Panc1 (cell line): ENCODE measurements at regions not wholly inside any gene's neighbourhood (a gene's known extent, or its start where the extent isn't known, plus 50 kb on each side); places are given as distances from the start of the nearest gene placed in this dataset.
"Not testable (repeated sequence)": the region's sequence is repeated elsewhere in the genome, so short reads cannot be mapped to it uniquely, and the experiment has no call there.

Experiments used
- ATAC-seq: fragments of 200-7000 bp; cut with Tn5 transposase; 2 replicates; pipeline ENCODE4 v1.9.1; 2020; ENCODE audit warnings: mild to moderate bottlenecking, moderate library complexity
- BruUV-seq: library from RNA; stranded (reverse); fragments of 400-500 nt; replicated peaks from 2 replicates; lab custom pipeline; 2021; lab: Mats Ljungman, UMichigan
- CTCF ChIA-PET: fragments of 300-600 bp; sonication (Branson Sonifier 250); formaldehyde crosslinking; loops from one replicate; lab custom pipeline; 2022; ENCODE audit warnings: antibody characterized with exemption; lab: Charles Lee
- POLR2A ChIA-PET: fragments of 300-600 bp; sonication (Branson Sonifier 250); formaldehyde crosslinking; loops from one replicate; lab custom pipeline; 2022; ENCODE audit warnings: antibody characterized with exemption; lab: Charles Lee
- DNase-seq: peaks from one replicate; pipeline ENCODE4 v3.0.0-alpha.2; 2010; ENCODE audit warnings: low read depth, low spot score
- H3K27ac ChIP-seq: 2 replicates; pipeline ENCODE4 v1.5.1; 2011; ENCODE audit warnings: mild to moderate bottlenecking, low read length, inconsistent platforms
- H3K27me3 ChIP-seq: fragments of 200-500 bp; sonication (Bioruptor generic); 2 replicates; pipeline ENCODE4 v1.6.0; 2014; ENCODE audit warnings: low read length, inconsistent platforms; ENCODE audit not compliant: control insufficient read depth, insufficient read depth
- H3K36me3 ChIP-seq: fragments of 200-500 bp; sonication (Bioruptor generic); 2 replicates; pipeline ENCODE4 v1.5.1; 2014; ENCODE audit warnings: inconsistent platforms, mild to moderate bottlenecking, low read length, moderate library complexity; ENCODE audit not compliant: control insufficient read depth, insufficient read depth
- H3K4me1 ChIP-seq: 2 replicates; pipeline ENCODE4 v1.5.1; 2011; ENCODE audit warnings: inconsistent platforms, mild to moderate bottlenecking, low read length, moderate library complexity; ENCODE audit not compliant: control insufficient read depth, insufficient read depth
- H3K4me3 ChIP-seq, 2 experiments: 2 replicates each; pipeline ENCODE4 v1.5.1; 2011 to 2012; ENCODE audit warnings: low read depth in 2 of 2, low read length in 2 of 2, mild to moderate bottlenecking in 2 of 2, inconsistent platforms in 1 of 2, moderate library complexity in 1 of 2
- H3K9me3 ChIP-seq: fragments of 200-500 bp; sonication (Bioruptor generic); 2 replicates; pipeline ENCODE4 v1.5.1; 2014; ENCODE audit warnings: low read depth, mild to moderate bottlenecking, inconsistent platforms, low read length, moderate library complexity; ENCODE audit not compliant: control insufficient read depth, insufficient read depth
- CTCF ChIP-seq: fragments of 450-650 bp; IDR thresholded peaks from 2 replicates; pipeline ENCODE4 v1.5.1; 2017; ENCODE audit warnings: mild to moderate bottlenecking
- POLR2AphosphoS5 ChIP-seq: IDR thresholded peaks from 2 replicates; pipeline ENCODE4 v1.6.1; 2012; ENCODE audit warnings: mild to moderate bottlenecking, low read depth, low read length, moderate library complexity
- SIN3A ChIP-seq: IDR thresholded peaks from 2 replicates; pipeline ENCODE4 v1.6.1; 2012; ENCODE audit warnings: low read depth, mild to moderate bottlenecking, low read length, moderate library complexity, borderline replicate concordance; ENCODE audit not compliant: insufficient read depth
- TCF7L2 ChIP-seq: IDR thresholded peaks from 2 replicates; pipeline ENCODE4 v1.6.1; 2011; ENCODE audit warnings: mild to moderate bottlenecking, low read depth, low read length, inconsistent platforms
- in situ Hi-C: cut with HindIII; loops from 2 replicates; pipeline ENCODE4 v1.10.0; 2016; ENCODE audit warnings: low sequenced_read_pairs, low pct_unique_long_range_greater_than_20kb
- intact Hi-C: fragments of 100-400 bp; cut with micrococcal nuclease; formaldehyde crosslinking; loops from one replicate; pipeline ENCODE4 v1.10.0; 2022; ENCODE audit not compliant: unreplicated experiment
- TF ChIP-seq, protein P1 (sequence below), 2 experiments: IDR thresholded peaks; 2 replicates each; pipeline ENCODE4 v1.6.1; 2011 to 2012; ENCODE audit warnings: low read depth in 2 of 2, control low read depth in 1 of 2, low read length in 1 of 2, mild to moderate bottlenecking in 1 of 2, moderate library complexity in 1 of 2; ENCODE audit not compliant: insufficient read depth in 1 of 2

GRCh38 chr4:171484681-171485080 lies 328.5 kb upstream of the GALNTL6 start:
- Histone ChIP-seq H3K27ac (no peak overlapping the region), H3K4me1 (no peaks in the 10 kb centered on the region), H3K4me3 (no peak overlapping the region), H3K9me3 (no peaks in the 10 kb centered on the region), H3K27me3 (no peaks in the 10 kb centered on the region), H3K36me3 (no peaks in the 10 kb centered on the region)
- no peak for TF ChIP-seq POLR2AphosphoS5
- no peak for ATAC-seq
- POLR2A ChIA-PET, result no interaction called here
- CTCF ChIA-PET, result no interaction called here
- DNase-seq, result no peak
- intact Hi-C loops (no loop called here), in situ Hi-C loops (no loop called here)
- BruUV-seq, result no TSS peak

DNA sequence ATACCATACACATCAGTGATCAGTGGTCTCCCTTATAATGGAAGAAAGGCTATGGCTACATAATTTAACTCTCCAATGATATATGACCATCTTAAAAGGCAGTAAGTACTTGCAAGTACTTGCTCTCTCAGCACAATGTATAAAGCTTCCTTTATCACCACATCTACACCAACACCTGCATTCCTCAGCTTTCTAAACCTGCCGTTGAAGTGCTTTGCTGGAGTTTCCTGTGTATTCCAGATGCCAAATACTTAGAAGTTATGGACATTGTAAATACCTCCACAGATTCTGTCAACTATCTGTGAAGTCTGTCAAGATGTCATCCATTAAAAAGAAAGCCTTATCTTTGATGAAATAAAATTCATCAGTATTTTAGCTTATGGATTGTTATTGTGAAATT lies 335.0 kb upstream of the GALNTL6 start:
- no TSS peak for BruUV-seq
- TF ChIP-seq, protein P1, sequence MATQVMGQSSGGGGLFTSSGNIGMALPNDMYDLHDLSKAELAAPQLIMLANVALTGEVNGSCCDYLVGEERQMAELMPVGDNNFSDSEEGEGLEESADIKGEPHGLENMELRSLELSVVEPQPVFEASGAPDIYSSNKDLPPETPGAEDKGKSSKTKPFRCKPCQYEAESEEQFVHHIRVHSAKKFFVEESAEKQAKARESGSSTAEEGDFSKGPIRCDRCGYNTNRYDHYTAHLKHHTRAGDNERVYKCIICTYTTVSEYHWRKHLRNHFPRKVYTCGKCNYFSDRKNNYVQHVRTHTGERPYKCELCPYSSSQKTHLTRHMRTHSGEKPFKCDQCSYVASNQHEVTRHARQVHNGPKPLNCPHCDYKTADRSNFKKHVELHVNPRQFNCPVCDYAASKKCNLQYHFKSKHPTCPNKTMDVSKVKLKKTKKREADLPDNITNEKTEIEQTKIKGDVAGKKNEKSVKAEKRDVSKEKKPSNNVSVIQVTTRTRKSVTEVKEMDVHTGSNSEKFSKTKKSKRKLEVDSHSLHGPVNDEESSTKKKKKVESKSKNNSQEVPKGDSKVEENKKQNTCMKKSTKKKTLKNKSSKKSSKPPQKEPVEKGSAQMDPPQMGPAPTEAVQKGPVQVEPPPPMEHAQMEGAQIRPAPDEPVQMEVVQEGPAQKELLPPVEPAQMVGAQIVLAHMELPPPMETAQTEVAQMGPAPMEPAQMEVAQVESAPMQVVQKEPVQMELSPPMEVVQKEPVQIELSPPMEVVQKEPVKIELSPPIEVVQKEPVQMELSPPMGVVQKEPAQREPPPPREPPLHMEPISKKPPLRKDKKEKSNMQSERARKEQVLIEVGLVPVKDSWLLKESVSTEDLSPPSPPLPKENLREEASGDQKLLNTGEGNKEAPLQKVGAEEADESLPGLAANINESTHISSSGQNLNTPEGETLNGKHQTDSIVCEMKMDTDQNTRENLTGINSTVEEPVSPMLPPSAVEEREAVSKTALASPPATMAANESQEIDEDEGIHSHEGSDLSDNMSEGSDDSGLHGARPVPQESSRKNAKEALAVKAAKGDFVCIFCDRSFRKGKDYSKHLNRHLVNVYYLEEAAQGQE (IDR thresholded peaks at IDR 0.05; ENCODE audit: insufficient read depth in 1 of 2, low read depth in 2 of 2, low read length in 1 of 2), result no peak
- TF ChIP-seq CTCF, result no peak
- no peak for TF ChIP-seq TCF7L2
- TF ChIP-seq POLR2AphosphoS5, result no peak
- TF ChIP-seq SIN3A, result no peak
- intact Hi-C loops (no loop called here), in situ Hi-C loops (no loop called here)
- Histone ChIP-seq H3K27ac (no peak overlapping the region), H3K4me1 (no peaks in the 10 kb centered on the region), H3K27me3 (no peaks in the 10 kb centered on the region), H3K9me3 (no peaks in the 10 kb centered on the region), H3K36me3 (no peaks in the 10 kb centered on the region), H3K4me3 (no peak overlapping the region)
- ATAC-seq, result no peak
- no peak for DNase-seq
- ChIA-PET POLR2A (no interaction called here), CTCF (no interaction called here)

- POLR2A ChIA-PET, ATAC-seq, BruUV-seq, H3K27me3 ChIP-seq, H3K4me3 ChIP-seq, intact Hi-C loops, H3K36me3 ChIP-seq, H3K27ac ChIP-seq, DNase-seq, in situ Hi-C loops, CTCF ChIA-PET, H3K9me3 ChIP-seq, H3K4me1 ChIP-seq: not testable (repeated sequence)
Observed at GRCh38 chr4:171475111-171475510, 338.1 kb upstream of the GALNTL6 start.
